ENCODE measurements at regions not wholly inside any gene's neighbourhood (a gene's known extent, or its start where the extent isn't known, plus 50 kb on each side); places are given as distances from the start of the nearest gene placed in this dataset.
"Not testable (repeated sequence)": the region's sequence is repeated elsewhere in the genome, so short reads cannot be mapped to it uniquely, and the experiment has no call there.

DNA sequence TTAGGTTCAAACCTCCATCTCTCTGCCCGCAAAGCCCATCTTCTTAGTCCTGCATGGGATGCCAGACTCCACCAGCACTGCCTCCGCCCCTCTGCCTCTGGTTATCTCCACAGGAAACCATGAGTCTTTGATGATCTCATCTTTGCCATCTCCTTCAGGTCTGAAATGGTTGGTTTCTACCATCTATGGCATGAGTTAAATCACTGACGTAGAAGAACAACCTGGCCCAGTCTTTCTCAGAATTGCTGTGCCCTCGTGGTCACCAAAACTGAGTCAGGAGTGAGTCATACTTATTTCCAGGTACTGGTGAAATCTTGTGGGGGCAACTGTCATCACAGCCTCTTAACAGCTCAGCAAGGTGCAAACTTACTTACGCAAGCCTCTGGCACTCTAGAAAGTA lies 468.7 kb upstream of the C16orf82 start:
- DNase-seq = peak; percentile 63 to 76

DNA sequence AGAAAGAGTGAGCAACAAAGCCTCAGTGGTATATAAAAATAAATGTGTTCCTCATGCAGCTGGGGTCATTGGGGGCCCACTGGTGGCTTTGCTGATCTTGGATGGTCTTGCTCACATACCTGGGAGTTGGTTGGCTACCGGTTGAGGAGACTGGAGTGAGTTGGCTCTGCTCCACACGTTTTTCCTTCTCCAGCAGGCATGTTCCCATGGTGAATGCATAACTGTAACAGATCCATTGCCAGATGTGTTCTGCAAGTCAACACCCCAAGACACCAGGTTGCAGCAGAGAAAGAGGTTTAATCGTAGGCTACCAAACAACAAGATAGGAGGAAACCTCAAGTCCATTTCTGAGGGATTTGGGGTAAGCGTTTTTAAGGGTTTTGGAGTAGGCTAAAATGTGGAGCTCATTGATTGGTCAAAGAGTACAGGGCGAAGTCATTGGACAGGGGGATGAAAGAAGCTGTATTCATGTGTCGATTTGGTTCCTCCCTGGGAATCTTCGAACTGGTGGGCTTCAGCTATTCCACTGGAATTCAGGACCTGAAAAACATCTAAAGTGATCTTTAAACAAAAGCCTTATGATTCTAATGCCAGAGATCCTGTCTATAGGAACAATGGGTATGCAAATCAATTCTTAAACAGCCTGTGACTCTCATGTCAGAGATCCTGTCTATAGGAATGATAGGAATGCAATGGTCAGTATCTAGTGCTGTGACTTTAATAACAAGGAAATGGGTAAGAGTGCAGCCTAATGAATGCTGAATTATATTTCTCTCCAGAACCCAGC lies 467.5 kb upstream of the C16orf82 start:
- no peak for DNase-seq

DNA sequence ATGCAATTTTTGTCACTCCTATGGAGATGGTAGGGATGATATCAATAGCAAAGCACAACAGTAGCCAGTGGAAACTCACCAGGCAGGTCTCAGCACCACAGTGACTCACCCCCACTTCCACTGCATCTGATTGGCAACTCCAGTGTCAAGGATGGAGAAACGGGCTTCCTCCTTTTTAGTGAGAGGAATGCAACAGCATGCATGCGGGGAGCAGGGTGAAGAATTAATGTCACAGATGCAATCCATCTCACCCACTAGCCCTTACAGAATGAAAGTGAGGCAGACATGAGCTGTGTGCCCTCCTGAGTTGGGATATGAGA lies 467.0 kb upstream of the C16orf82 start:
- DNase-seq = no peak

DNA sequence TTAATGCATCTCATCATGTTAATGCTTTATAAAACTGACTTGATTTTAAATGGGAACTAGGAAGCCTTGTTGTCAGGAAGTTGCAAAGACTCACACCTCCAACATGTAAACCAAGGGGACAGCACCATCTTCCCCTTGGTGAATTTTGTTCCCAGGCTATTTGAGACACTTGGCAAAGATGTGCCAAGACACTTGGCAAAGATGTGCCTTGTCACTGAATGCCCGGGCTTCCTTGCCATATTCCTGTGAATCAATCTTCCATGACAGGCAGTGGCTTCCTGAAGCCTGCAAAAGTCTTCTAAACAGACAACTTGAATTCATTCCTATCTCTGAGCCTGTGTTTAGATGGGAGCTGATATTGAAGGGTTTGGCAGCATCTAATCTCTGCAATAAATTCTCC lies 465.4 kb upstream of the C16orf82 start:
- DNase-seq = no peak

DNA sequence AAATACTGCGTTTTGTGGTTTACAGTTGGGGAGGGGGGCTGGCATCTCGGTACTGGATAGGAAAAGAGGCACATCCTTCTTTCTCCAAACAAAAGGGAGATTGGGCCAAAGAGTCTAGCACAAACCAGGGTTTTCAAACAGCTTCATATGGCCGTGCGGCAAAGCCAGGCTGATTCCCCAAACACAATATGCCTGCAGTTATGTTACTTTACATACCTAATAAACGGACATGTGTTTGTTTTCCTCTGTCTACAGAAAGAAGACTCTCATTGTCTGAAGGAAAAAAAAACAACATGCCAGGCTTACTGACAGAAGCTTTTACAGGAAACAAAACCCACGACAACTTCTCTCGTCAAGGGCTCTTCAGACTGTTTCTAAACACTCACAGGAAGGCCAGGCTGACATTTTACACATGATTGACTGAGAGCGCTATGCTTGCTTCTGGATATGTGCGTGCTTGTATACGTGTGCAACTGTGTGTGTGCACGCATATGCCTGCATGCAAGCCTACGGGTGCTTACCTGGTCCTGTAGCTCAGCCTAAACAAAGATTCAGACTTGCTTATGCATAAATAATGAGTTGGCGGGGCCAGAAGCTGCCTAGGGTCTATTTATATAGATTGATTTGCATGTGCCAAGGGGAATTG lies 461.0 kb upstream of the C16orf82 start:
- DNase-seq = no peak

DNA sequence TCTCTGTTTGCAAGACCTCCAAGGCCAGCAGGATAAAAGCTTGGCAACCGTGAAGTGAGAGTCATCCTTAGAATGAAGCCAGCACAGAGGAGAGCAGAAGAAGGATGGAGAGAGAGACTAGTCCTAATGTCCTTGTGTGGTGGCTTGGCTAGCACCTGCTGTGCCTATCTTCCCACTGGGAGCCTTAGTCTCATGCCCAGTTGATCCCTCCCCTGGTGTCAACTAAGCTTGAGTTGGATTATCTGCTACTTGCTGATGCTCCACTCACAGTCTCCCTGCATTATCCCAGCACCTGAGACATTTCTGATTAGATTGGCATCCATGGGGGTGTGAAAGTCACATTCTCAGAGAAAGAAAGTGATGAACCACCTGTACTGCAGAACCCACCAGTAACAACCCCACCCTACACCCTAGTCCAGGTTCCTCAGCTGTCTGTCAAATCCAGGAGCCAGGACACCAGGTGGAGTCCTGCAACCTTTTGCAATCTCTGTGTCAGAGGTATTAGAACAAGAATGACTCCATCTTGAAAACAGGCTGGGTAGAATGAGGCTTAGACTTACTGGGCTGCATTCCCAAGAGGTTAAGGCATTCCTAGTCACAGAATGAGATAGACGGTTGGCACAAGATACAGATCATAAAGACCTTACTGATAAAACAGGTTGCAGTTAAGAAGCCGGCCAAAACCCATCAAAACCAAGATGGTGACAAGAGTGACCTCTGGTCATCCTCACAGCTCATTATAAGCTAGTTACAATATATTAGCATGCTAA lies 460.2 kb upstream of the C16orf82 start:
- no peak for DNase-seq

DNA sequence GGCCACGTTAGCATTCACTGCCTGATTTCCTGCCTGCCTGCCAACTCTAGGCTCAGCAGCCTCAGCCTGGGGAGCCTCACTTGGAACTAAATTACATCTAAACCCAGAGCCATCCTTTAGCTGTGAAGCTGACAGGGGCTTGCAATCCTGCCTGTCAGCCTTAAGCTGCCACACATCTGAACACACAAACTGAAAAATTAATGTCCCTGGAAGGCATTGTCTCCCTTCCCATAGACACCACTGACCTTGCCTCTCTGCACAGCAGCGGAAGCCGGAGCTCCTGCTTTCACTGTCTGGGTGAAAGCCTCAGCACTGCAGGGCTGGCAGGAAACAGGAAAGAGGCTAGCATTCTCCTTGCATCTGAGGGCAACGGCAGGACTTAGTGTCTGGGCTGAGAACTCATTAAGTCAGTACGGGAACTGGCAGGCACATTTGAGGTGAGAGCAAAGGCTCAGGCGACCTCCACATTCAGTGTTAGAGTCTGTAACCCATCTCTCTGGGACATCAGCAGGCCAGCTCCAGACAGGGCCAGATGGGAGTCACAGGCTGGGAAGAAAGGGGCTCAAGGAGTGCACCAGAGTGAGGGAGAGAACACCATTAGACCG lies 452.4 kb upstream of the C16orf82 start:
- no peak for DNase-seq

DNA sequence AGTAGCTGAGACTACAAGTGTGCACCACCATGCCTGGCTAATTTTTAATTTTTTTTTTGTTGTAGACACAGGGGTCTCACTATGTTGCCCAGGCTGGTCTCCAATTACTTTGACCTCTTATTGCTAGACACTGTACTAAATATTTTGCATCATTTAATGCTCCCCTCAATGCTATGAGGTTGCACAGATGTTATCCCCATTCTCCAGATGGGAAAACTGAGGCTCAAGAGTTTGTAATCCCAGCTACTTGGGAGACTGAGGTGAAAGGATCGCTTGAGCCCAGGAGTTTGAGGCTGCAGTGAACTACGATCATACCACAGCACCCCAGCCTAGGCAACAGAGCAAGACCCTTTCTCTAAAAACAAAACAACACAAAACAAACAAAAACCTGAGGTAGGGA lies 443.3 kb upstream of the C16orf82 start:
- no peak for DNase-seq

DNA sequence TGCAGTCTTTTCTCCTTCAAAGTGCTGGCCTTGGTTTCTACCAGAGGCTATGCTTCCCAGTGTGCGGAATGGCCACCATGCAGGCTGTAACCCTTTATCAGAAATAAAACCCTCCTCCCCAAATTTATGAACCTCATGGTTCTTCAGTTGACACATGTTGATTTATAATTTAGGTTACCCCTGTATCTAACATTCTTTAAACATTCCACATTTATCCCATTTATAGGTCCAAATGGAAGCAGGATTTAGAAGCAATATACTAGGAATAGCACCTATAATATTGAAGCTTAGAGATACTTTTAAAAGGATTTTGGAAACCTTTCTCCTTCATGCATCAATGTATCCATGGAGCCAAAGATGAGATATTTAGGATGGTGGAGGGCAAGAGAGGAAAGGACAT lies 438.8 kb upstream of the C16orf82 start:
- DNase-seq = no peak

DNA sequence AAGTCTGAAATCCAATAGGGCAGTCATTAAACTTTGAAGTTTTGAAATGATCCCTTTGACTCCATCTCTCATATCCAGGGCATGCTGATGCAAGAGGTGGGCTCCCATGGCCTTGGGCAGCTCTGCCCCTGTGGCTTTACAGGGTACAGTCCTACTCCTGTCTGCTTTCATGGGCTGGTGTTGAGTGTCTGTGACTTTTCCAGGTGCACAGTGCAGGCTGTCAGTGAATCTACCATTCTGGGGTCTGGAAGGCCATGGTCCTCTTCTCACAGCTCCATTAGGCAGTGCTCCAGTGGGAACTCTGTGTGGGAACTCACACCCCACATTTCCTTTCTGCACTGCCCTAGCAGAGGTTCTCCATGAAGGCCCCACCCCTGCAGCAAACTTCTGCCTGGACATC lies 435.4 kb upstream of the C16orf82 start:
- DNase-seq = not testable (repeated sequence)

DNA sequence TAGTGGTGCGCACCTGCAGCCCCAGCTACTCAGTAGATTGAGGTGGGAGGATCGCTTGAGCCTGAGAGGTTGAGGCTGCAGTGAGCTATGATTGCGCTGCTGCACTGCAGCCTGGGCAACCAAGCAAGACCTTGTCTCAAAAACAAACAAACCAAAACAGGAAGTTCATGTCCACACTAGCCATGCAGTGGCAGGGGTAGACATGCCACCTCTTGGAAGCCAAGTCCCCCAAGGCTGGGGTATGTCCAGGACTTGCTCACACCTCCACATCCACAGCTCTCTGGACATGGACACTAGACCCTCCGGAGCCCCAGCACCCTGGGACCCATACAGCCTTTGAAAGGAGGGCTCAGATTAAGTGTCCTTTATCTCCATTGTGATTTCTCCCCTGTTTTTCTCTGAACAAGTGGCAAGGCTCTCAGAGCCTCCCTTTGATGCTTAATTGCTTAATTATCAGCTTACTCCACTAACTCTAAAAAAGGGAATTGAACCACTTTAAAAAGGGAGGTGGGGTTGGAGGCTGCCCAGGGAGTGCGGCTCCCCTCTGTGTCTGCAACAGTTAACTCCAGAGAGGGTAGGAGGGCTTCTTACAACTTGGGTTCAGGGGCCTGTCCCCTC lies 424.6 kb upstream of the C16orf82 start:
- DNase-seq = no peak

DNA sequence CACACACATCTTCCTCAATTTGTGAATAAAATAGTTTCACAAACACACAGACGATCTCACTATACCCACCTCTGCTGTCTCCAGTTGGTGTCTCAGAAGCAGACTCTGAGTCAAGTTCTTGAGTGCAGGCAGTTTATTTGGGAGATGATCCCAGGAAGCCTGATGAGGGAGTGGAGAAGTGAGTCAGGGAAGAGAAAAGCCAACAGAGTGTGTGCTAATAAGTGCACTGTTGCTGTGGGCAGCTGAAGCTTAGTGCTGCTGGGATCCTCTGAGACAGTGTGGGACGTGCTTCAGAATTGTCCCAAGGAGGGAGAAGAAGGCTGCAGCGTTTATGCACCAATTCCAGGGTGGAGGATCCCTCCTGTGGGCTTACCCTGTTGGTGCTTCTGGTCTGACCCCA lies 423.2 kb upstream of the C16orf82 start:
- no peak for DNase-seq

DNA sequence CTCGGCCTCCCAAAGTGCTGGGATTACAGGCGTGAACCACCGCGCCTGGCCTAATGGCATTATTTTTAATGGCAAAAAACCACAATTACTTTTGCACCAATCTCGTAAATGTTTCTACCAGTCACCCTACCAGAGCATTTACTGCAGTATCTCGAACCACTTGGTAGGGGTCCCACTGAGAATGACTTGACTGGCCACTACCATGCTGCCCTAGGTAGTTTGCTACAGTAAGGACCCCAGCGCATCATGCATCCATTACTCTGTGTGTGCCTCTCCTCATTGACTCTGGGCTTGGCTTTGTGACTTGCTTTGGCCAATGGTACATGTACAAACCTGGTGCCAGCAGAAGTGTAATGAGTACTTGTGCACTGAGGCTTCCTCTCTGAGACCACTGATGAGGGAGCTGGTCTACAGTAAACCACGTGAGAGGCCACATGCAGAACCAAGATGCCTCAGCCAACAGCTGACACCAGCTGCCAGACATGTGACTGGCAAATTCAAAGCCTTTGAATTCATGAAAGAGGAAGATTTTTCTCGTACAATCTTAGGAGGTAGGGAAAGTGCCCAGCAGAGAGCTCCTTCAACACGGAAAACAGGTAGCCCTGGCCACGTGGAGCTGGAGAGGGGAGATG lies 421.7 kb upstream of the C16orf82 start:
- peak in 1 of 2 experiments; percentile 22 for DNase-seq

DNA sequence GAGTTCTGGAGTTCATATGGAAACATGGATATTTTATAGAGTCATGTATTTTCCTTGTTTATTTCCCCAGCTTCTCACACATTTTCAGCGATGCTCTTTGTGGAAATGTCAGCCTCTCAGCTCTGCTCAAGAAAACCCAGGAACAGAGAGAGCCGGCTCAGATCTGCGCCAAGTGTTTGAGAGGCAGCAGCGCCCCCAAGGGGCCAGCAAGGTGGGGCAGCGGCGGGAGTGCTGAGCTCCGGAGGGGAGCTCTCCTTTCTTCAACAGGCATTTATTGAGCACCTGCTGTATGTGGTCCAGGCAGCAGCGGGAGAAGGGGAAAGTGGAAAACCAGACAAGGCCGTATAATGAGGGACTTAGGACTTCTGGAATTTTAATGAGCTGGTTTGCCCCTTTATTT lies 421.1 kb upstream of the C16orf82 start:
- DNase-seq = peak; percentile 66 to 72

DNA sequence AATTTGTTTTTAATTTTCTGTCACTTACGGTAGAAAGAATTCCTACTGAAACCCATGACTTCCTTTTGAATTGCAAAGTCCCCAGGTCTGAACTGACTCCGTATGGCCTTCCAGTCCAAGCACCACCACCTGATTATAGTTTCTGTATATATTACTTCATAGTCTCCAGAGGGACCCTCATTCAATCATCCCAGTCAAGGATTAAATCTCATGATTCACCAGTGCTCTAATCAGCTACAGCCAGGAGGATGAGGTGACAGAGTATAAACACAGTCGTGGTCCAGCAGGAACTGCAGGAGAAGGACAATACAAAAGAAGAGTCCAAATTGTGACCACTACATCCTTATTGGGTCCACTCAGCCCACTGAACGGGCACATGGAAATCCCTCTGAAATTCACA lies 418.9 kb upstream of the C16orf82 start:
- DNase-seq = no peak

DNA sequence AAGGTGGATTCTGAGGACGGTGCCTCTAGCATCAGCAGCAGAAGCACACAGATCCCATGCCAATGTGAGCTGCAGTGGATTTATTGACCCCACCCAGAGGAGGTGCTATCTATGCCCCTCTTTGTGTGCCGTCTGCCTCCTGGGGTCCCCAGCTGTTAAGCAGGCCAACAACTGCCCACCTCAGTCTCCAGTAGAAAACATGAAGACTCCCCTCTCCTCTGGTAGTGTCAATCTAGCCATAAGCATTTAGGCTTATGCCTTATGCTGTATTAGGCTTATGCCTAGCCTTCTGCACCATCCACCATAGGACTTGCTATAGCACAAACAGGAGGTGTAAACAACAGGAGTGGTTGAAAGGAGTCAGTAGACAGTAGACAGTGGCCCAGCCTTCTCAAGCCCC lies 417.9 kb upstream of the C16orf82 start:
- DNase-seq = no peak

DNA sequence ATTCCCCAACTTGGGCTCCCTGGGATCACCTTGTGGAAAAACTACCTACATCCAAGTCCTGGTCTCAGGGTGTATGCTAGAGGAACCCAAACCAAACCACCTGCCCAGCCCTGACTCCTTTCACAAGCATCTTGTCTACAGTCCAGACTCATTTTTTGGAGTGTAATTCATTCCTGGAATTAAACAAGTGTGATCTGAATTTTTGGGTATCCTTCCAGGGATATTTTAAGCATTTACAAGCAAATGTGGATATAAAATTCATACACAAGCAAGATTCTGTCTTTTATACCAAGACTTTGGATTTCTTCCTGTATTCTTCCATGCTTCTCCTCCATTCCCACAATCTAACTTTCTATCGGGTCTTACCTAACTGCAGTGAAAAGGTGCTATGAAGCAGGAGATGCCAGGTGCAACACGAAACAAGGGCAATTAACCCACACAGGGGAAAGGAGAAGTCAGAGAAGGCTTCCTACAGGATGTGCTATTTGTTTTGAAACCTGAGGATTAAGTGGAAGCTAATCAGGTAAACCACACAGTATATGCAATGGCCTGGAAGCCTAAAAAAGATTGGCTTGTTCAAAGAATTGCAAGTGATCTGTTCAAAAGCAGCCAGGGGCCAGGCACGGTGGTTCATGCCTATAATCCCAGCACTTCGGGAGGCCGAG lies 417.2 kb upstream of the C16orf82 start:
- no peak for DNase-seq

DNA sequence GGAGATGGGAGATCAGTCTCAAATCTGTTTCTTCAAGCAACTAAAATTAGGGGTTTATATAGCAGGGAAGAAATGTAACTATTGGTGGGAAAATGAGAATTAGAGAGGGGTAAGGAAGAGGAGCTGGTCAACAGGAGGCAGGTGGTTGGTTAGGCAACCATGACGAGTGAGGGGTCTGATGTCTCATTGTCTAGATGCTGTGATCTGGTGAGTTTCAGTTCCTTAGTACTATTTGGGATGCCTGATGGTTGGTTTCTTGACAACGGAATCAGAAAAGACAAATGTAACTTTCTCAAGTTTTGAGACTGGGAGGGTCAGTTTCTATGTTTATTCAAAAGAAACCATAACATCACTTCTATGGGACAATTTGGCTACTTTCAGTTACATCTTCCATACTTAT lies 415.3 kb upstream of the C16orf82 start:
- no peak for DNase-seq

DNA sequence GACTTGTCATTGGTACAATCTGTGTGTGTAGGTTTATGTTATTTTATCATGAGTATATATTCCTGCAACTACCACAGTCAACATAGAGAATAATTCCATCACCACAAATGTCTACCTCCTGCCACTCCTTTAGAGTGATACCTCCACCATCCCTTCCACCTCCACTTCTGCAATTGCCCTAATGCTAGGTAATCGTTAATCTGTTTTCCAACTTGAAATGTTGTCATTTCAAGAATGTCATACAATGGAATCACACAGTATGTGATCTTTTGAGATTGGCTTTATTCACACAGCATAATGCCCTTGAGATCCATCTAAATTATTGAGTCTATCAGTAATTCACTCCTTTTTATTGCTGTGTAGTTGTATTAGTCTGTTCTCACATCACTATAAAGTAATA lies 414.8 kb upstream of the C16orf82 start:
- DNase-seq = no peak

DNA sequence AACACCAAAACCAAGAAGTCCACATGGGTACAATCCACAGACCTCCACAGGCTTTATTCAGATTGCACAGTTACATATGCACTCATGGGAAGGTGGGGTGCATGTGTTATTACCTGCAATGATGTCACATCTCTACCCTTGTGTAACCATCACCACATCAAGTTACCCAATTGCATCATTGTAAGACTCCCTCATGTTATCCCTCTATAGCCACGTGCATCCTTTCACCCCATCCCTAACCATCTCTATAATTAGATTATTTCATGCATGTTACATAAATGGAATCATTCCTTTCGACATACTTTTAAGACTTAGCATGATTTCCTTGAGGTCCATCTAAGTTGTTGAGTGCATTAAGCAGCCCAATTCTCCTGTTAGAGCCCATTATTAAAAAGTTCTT lies 408.2 kb upstream of the C16orf82 start:
- DNase-seq = no peak

DNA sequence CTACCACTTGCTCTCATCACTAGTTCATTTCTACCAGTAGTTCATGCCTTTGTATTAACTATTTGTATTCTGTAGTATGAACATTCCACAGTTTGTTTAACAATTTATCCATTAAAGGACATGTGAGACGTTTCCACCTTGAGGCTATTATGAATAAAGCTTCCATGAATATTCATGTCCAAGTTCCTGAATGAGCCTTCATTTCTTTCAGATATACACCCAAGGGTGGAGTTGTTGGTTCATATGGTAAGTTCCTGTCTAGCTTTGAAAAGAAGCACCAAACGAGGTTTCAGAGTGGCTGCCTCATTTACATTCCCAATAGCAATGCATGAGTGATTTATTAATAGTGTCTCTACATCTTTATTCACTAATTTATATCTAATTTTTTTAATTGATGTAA lies 407.8 kb upstream of the C16orf82 start:
- no peak for DNase-seq

DNA sequence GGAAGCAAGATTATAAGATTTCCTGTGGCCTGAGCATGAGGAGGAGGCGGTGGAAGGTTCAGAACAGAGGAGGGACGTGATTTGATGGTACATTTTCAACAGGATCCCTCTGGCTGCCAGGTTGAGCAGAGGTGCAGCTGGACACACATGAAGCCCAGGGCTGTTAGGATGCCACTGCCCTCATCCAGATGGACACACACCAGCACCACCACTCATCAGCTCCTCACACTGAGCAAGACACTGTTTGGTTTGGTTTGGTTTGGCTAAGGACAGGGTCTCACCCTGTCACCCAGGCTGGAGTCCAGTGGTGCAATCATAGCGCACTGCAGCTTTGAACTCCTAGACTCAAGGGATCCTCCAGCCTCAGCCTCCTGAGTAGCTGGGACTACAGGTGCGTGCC lies 402.6 kb upstream of the C16orf82 start:
- no peak for DNase-seq
